ENCODE measurements at regions not wholly inside any gene's neighbourhood (a gene's known extent, or its start where the extent isn't known, plus 50 kb on each side); places are given as distances from the start of the nearest gene placed in this dataset.
"Not testable (repeated sequence)": the region's sequence is repeated elsewhere in the genome, so short reads cannot be mapped to it uniquely, and the experiment has no call there.

- ATAC-seq; DNase-seq; intact Hi-C loops (cut with DNase I, micrococcal nuclease): not testable (repeated sequence)
Measured at GRCh38 chr9:67442313-67442712, 416.4 kb upstream of the ANKRD20A1 start.

- ATAC-seq; DNase-seq; intact Hi-C loops (cut with DNase I, micrococcal nuclease): not testable (repeated sequence)
Measured at GRCh38 chr9:67437011-67437410, 421.7 kb upstream of the ANKRD20A1 start.

- DNase-seq; ATAC-seq; intact Hi-C loops (cut with DNase I, micrococcal nuclease): not testable (repeated sequence)
Measured at GRCh38 chr9:67424881-67425280, 432.5 kb upstream of the SPATA31A3 start.

GRCh38 chr9:67423049-67423728, 430.8 kb upstream of the SPATA31A3 start:
- intact Hi-C loops (cut with DNase I, micrococcal nuclease); ATAC-seq; DNase-seq: not testable (repeated sequence)

GRCh38 chr9:67418496-67419079, 426.2 kb upstream of the SPATA31A3 start:
- ATAC-seq; DNase-seq; intact Hi-C loops (cut with DNase I, micrococcal nuclease): not testable (repeated sequence)

GRCh38 chr9:67417341-67417983, 425.1 kb upstream of the SPATA31A3 start:
- DNase-seq; ATAC-seq; intact Hi-C loops (cut with DNase I, micrococcal nuclease): not testable (repeated sequence)

GRCh38 chr9:67416639-67417038, 424.3 kb upstream of the SPATA31A3 start:
- DNase-seq; ATAC-seq; intact Hi-C loops (cut with DNase I, micrococcal nuclease): not testable (repeated sequence)

- DNase-seq; intact Hi-C loops (cut with DNase I, micrococcal nuclease); ATAC-seq: not testable (repeated sequence)
Measured at GRCh38 chr9:67410606-67411220, 418.4 kb upstream of the SPATA31A3 start.

GRCh38 chr9:67403739-67404138, 411.4 kb upstream of the SPATA31A3 start:
- DNase-seq; intact Hi-C loops (cut with DNase I, micrococcal nuclease): not testable (repeated sequence)
- ATAC-seq, result peak; percentile 93

GRCh38 chr9:67397731-67398130, 405.4 kb upstream of the SPATA31A3 start:
- ATAC-seq; intact Hi-C loops (cut with DNase I, micrococcal nuclease); DNase-seq: not testable (repeated sequence)

- DNase-seq; intact Hi-C loops (cut with DNase I, micrococcal nuclease): not testable (repeated sequence)
- ATAC-seq, result peak; percentile 98
Measured at GRCh38 chr9:67394782-67395181, 402.4 kb upstream of the SPATA31A3 start.

GRCh38 chr9:67394038-67394437, 401.7 kb upstream of the SPATA31A3 start:
- intact Hi-C loops (cut with DNase I, micrococcal nuclease); DNase-seq: not testable (repeated sequence)
- ATAC-seq, result peak; percentile 26

GRCh38 chr9:67369664-67370063, 377.3 kb upstream of the SPATA31A3 start:
- not testable (repeated sequence) for ATAC-seq

GRCh38 chr9:67362325-67362724, 370.0 kb upstream of the SPATA31A3 start:
- intact Hi-C loops (cut with DNase I, micrococcal nuclease); DNase-seq; ATAC-seq: not testable (repeated sequence)

More at GRCh38 chr9:67369664-67370063, 377.3 kb upstream of the SPATA31A3 start:
- intact Hi-C loops (cut with DNase I, micrococcal nuclease); DNase-seq: not testable (repeated sequence)

GRCh38 chr9:67353961-67354360, 361.6 kb upstream of the SPATA31A3 start:
- intact Hi-C loops (cut with DNase I, micrococcal nuclease); DNase-seq; ATAC-seq: not testable (repeated sequence)

- ATAC-seq; intact Hi-C loops (cut with DNase I, micrococcal nuclease); DNase-seq: not testable (repeated sequence)
Measured at GRCh38 chr9:67349424-67349759, 357.0 kb upstream of the SPATA31A3 start.

- peak; percentile 45 for ATAC-seq
- intact Hi-C loops (cut with DNase I, micrococcal nuclease); DNase-seq: not testable (repeated sequence)
Measured at GRCh38 chr9:67348562-67349423, 356.4 kb upstream of the SPATA31A3 start.

- ATAC-seq; intact Hi-C loops (cut with DNase I, micrococcal nuclease); DNase-seq: not testable (repeated sequence)
Measured at GRCh38 chr9:67348094-67348493, 355.7 kb upstream of the SPATA31A3 start.

All from left colon (tissue), 2 donors.